ENCODE measurements at regions not wholly inside any gene's neighbourhood (a gene's known extent, or its start where the extent isn't known, plus 50 kb on each side); places are given as distances from the start of the nearest gene placed in this dataset.
"Not testable (repeated sequence)": the region's sequence is repeated elsewhere in the genome, so short reads cannot be mapped to it uniquely, and the experiment has no call there.

DNA sequence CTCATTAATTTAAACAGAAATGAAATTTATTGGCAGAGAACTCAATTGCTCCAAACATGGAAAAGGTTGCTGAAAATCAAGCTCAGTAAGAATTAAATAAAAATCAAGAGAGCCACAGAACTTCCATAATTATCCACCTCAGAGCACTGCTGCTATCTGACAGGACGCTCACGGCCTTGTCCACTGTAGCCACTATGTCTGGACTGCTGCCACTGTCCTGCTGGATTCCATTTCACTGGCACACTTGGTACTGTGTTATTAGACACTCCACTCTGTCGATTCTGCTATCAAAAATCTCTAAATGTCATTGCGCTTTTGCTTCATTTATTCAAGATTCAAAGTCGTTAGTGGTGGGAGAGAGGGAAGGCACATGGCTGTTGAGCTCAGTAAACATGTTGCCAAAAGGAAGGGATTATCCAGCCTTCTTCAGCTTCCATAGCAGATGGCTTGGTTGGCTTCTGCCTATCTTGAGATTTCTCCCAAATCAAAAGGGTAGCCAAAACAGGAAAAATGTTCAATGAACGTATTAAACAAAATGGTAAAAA is 815.0 kb downstream of the CDH18 start:
- intact Hi-C loops (cut with micrococcal nuclease) = no loop called here

- intact Hi-C loops (cut with micrococcal nuclease) = no loop called here
Measured at GRCh38 chr5:19175776-19176570, 812.0 kb downstream of the CDH18 start.

DNA sequence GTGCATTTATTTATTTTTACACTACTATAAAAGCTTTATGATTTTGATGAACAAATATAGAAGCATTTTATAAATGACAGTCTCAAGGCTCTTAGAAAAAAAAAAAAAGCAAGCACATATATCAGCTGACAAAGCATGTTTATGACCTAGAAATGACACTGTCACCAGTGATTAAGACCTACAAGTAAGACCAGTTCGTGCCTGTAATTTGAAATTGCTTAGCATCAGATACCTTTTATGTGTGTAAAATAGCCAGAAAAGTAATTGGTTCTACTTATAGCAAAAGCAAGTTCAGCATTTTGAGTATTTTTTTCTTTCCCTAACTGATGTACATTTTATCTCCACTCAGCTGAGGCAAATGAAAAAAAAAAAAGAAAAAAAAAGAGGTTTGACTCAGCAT is 808.4 kb downstream of the CDH18 start:
- intact Hi-C loops (cut with micrococcal nuclease) = no loop called here

GRCh38 chr5:19189176-19189575 is 798.8 kb downstream of the CDH18 start:
- intact Hi-C loops (cut with micrococcal nuclease) = no loop called here

- intact Hi-C loops (cut with micrococcal nuclease) = no loop called here
Measured at GRCh38 chr5:19193631-19194030, 794.4 kb downstream of the CDH18 start.

GRCh38 chr5:19196631-19197030 is 791.4 kb downstream of the CDH18 start:
- intact Hi-C loops (cut with micrococcal nuclease) = no loop called here

- intact Hi-C loops (cut with micrococcal nuclease) = no loop called here
Measured at GRCh38 chr5:19200251-19200650, 787.7 kb downstream of the CDH18 start.

GRCh38 chr5:19208397-19208796 is 779.6 kb downstream of the CDH18 start:
- intact Hi-C loops (cut with micrococcal nuclease) = no loop called here

GRCh38 chr5:19210886-19211285 is 777.1 kb downstream of the CDH18 start:
- intact Hi-C loops (cut with micrococcal nuclease) = loop anchor here (10.0 kb wide), 1 partner anchor 446 kb away; no protein-coding TSS in a partner anchor

DNA sequence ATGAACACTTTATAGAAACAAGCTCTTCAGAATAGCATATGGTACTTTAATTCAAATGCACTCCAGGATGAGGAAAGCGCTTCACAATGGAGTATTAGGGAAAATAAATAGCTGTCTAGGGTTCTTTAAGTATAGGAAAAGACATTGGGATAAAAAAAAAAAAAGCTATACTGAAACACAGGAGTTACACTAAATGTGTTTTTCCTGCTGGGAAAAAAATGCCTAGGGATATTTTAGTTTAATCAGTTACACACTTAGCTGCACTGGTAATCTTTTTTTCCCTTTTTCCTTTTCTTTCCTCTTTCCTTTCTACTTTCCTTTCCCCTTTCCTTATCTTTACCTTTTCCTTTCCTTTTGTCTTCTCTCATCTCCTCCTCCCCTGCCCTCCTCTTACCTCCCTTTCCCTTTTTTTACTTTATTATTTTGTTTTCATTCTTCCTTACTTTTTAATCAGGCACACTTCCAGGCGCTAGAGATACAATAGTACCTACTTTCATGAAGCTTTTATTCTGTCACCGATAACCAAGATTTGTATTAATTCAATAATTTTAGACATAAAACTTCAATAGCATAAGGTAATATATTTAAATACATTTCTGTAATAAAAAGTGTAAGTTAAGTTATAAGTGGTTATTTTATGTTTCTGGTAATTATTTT is 758.7 kb downstream of the CDH18 start:
- intact Hi-C loops (cut with micrococcal nuclease) = no loop called here

- intact Hi-C loops (cut with micrococcal nuclease) = no loop called here
Measured at GRCh38 chr5:19233573-19233972, 754.4 kb downstream of the CDH18 start.

GRCh38 chr5:19235101-19235584 is 752.9 kb downstream of the CDH18 start:
- intact Hi-C loops (cut with micrococcal nuclease) = no loop called here

GRCh38 chr5:19240170-19240569 is 747.8 kb downstream of the CDH18 start:
- intact Hi-C loops (cut with micrococcal nuclease) = no loop called here

GRCh38 chr5:19241690-19242089 is 746.3 kb downstream of the CDH18 start:
- intact Hi-C loops (cut with micrococcal nuclease) = no loop called here

DNA sequence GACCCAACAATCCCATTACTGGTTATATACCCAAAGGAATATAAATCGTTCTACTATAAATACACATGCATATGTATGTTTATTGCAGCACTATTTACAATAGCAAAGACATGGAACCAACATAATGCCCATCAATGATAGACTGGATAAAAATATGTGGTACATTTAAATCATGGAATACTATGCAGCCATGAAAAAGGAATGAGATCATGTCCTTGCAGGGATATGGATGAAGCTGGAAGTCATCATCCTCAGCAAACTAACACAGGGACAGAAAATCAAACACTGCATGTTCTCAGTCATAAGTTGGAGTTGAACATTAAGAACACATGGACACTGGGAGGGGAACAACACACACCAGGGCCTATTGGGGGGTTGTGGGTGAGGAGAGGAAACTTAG is 741.8 kb downstream of the CDH18 start:
- intact Hi-C loops (cut with micrococcal nuclease) = not testable (repeated sequence)

DNA sequence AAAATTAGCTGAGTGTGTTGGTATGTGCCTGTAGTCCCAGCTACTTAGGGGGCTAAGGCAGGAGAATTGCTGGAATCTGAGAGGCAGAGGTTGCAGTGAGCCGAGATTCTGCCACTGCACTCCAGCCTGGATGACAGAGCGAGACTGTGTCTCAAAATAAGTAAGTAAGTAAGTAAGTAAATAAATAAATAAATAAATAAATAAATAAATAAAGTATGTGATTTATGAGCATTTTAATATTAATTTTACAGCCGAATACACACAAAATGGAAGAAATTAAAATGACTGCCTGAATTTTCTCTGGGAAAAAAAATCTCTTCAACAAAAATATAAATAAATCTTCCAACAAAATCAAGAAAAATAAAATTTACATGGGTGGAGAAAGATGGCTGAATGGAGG is 740.7 kb downstream of the CDH18 start:
- intact Hi-C loops (cut with micrococcal nuclease) = no loop called here

- intact Hi-C loops (cut with micrococcal nuclease) = no loop called here
Measured at GRCh38 chr5:19256036-19256435, 732.0 kb downstream of the CDH18 start.

DNA sequence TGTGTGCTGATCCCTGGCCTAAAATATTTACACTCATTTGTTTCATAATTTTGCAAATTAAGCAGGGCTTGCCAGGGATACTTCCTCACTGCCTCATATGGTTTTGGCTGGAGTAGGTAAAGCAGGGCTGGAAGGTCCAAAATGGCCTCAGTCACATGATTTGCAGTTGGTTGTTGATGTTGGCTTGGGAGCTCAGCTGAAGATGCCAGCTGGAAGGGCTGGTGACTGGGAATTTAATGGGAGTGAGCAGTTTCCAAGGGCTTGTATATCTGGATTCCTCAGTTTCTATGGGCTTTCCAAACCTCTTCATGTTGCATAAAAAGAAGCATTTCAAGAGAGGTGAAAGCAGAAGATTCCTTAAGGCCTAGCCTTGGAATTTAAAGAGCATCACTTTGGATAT is 729.3 kb downstream of the CDH18 start:
- intact Hi-C loops (cut with micrococcal nuclease) = no loop called here

DNA sequence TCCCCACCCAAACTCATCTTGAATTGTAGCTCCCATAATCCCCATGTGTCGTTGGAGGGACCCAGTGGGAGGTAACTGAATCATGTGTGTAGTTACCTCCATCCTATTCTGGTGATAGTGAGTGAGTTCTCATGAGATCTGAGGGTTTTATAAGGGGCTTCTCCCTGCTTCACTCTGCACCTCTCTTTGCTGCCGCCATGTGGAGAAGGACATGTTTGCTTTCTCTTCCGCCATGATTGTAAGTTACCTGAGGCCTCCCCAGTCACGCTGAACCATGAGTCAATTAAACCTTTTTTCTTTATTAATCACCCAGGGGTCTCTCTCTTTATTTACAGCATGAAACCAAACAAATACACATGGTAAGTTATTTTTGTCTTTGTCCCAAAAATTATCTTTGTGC is 726.1 kb downstream of the CDH18 start:
- intact Hi-C loops (cut with micrococcal nuclease) = no loop called here

DNA sequence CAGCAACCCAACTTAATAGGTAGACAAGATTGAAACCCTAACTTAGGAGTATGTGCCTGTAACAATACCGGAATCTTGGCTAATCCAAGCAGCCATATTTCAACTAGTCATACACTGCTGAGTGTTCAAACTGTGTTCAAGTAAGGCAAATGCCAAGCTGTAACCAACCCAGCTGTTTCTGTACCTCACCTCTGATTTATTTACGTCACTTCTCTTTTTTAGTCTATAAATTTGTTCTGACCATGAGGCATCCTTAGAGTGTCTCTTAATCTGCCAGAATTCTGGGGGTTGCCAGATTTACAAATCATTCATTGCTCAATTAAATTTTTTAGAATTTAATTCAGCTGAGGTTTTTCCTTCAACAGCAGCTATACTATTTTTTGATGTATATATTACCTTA is 723.2 kb downstream of the CDH18 start:
- intact Hi-C loops (cut with micrococcal nuclease) = no loop called here

GRCh38 chr5:19266791-19267190 is 721.2 kb downstream of the CDH18 start:
- intact Hi-C loops (cut with micrococcal nuclease) = no loop called here

GRCh38 chr5:19270153-19270552 is 717.8 kb downstream of the CDH18 start:
- intact Hi-C loops (cut with micrococcal nuclease) = no loop called here

DNA sequence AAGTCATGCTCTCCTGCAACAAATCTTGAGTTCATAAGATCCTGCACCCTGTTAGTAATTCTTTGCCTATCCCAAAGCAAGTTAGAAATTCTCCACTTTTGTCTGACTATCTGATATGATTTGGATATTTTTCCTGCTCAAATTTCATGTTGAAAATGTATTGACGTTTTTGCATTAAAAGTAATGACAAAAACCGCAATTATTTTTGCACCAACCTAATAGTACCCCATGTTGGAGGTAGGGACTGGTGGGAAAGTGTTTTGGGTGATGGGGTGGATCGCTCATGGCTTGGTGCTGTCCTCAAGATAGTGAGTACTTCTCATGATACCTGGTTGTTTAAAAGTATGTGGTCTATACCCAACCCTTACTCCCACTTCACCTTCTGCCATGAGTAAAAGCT is 713.4 kb downstream of the CDH18 start:
- intact Hi-C loops (cut with micrococcal nuclease) = no loop called here
